ENCODE measurements at regions not wholly inside any gene's neighbourhood (a gene's known extent, or its start where the extent isn't known, plus 50 kb on each side); places are given as distances from the start of the nearest gene placed in this dataset.

- DNase-seq (ENCODE audit: low spot score) = no peak
- TF ChIP-seq CTCF (IDR thresholded peaks at IDR 0.05; ENCODE audit: extremely low read depth, missing control alignments) = no peak
Measured at GRCh38 chr7:114212721-114213429, 201.7 kb upstream of the FOXP2 start.

GRCh38 chr7:114209968-114210367 lies 204.6 kb upstream of the FOXP2 start:
- peak; percentile 4 for TF ChIP-seq CTCF (IDR thresholded peaks at IDR 0.05; ENCODE audit: extremely low read depth, missing control alignments)
- no peak for DNase-seq (ENCODE audit: low spot score)

GRCh38 chr7:114206688-114207087 lies 207.9 kb upstream of the FOXP2 start:
- no peak for DNase-seq (ENCODE audit: low spot score)
- TF ChIP-seq CTCF (IDR thresholded peaks at IDR 0.05; ENCODE audit: extremely low read depth, missing control alignments) = no peak

GRCh38 chr7:114196517-114196916 lies 218.1 kb upstream of the FOXP2 start:
- DNase-seq (ENCODE audit: low spot score) = no peak
- no peak for TF ChIP-seq CTCF (IDR thresholded peaks at IDR 0.05; ENCODE audit: extremely low read depth, missing control alignments)

- no peak for TF ChIP-seq CTCF (IDR thresholded peaks at IDR 0.05; ENCODE audit: extremely low read depth, missing control alignments)
- no peak for DNase-seq (ENCODE audit: low spot score)
Measured at GRCh38 chr7:114190387-114190786, 224.2 kb upstream of the FOXP2 start.

GRCh38 chr7:114183311-114184088 lies 231.1 kb upstream of the FOXP2 start:
- no peak for DNase-seq (ENCODE audit: low spot score)
- TF ChIP-seq CTCF (IDR thresholded peaks at IDR 0.05; ENCODE audit: extremely low read depth, missing control alignments) = no peak

- TF ChIP-seq CTCF (IDR thresholded peaks at IDR 0.05; ENCODE audit: extremely low read depth, missing control alignments) = no peak
- no peak for DNase-seq (ENCODE audit: low spot score)
Measured at GRCh38 chr7:114182837-114183236, 231.8 kb upstream of the FOXP2 start.
